ENCODE measurements at regions not wholly inside any gene's neighbourhood (a gene's known extent, or its start where the extent isn't known, plus 50 kb on each side); places are given as distances from the start of the nearest gene placed in this dataset.

GRCh38 chr17:45653616-45654015 is 130.5 kb upstream of the CRHR1 start:
- in situ Hi-C loops (cut with HindIII; ENCODE audit: low sequenced_read_pairs), result no loop called here
- no peak overlapping the region for H3K4me3 ChIP-seq (ENCODE audit: low read depth, low read length)
- no peak for DNase-seq (ENCODE audit: low read depth)
- TF ChIP-seq CTCF (IDR thresholded peaks at IDR 0.05; ENCODE audit: low read depth, low read length, missing control alignments), result no peak

- H3K4me3 ChIP-seq (ENCODE audit: low read depth, low read length), result no peak overlapping the region
- TF ChIP-seq CTCF (IDR thresholded peaks at IDR 0.05; ENCODE audit: low read depth, low read length, missing control alignments), result no peak
- no peak for DNase-seq (ENCODE audit: low read depth)
- in situ Hi-C loops (cut with HindIII; ENCODE audit: low sequenced_read_pairs), result no loop called here
Observed at GRCh38 chr17:45656527-45657181, 127.5 kb upstream of the CRHR1 start.

GRCh38 chr17:45660474-45660873 is 123.6 kb upstream of the CRHR1 start:
- TF ChIP-seq CTCF (IDR thresholded peaks at IDR 0.05; ENCODE audit: low read depth, low read length, missing control alignments), result no peak
- no peak overlapping the region for H3K4me3 ChIP-seq (ENCODE audit: low read depth, low read length)
- DNase-seq (ENCODE audit: low read depth), result no peak
- in situ Hi-C loops (cut with HindIII; ENCODE audit: low sequenced_read_pairs), result no loop called here

GRCh38 chr17:45662432-45662831 is 121.7 kb upstream of the CRHR1 start:
- no peak for TF ChIP-seq CTCF (IDR thresholded peaks at IDR 0.05; ENCODE audit: low read depth, low read length, missing control alignments)
- no peak for DNase-seq (ENCODE audit: low read depth)
- in situ Hi-C loops (cut with HindIII; ENCODE audit: low sequenced_read_pairs), result no loop called here
- no peak overlapping the region for H3K4me3 ChIP-seq (ENCODE audit: low read depth, low read length)

- in situ Hi-C loops (cut with HindIII; ENCODE audit: low sequenced_read_pairs), result no loop called here
- no peak for TF ChIP-seq CTCF (IDR thresholded peaks at IDR 0.05; ENCODE audit: low read depth, low read length, missing control alignments)
- no peak for DNase-seq (ENCODE audit: low read depth)
- H3K4me3 ChIP-seq (ENCODE audit: low read depth, low read length), result no peak overlapping the region
Observed at GRCh38 chr17:45663772-45664171, 120.3 kb upstream of the CRHR1 start.

GRCh38 chr17:45664921-45665320 is 119.2 kb upstream of the CRHR1 start:
- DNase-seq (ENCODE audit: low read depth), result no peak
- no peak for TF ChIP-seq CTCF (IDR thresholded peaks at IDR 0.05; ENCODE audit: low read depth, low read length, missing control alignments)
- in situ Hi-C loops (cut with HindIII; ENCODE audit: low sequenced_read_pairs), result no loop called here

More at GRCh38 chr17:45664921-45665320, 119.2 kb upstream of the CRHR1 start:
- H3K4me3 ChIP-seq (ENCODE audit: low read depth, low read length), result no peak overlapping the region
